ENCODE measurements at regions not wholly inside any gene's neighbourhood (a gene's known extent, or its start where the extent isn't known, plus 50 kb on each side); places are given as distances from the start of the nearest gene placed in this dataset.

GRCh38 chr11:70517203-70517602 lies 118.9 kb downstream of the CTTN start:
- Histone ChIP-seq H3K27me3 (no peaks in the 10 kb centered on the region), H3K4me2 (no peak overlapping the region), H3K9me2 (replicated peaks; ENCODE audit: insufficient read depth) (no peaks in the 10 kb centered on the region), H4K20me1 (ENCODE audit: insufficient read depth, poor library complexity, severe bottlenecking) (no peaks in the 10 kb centered on the region), H3K4me1 (ENCODE audit: insufficient read depth) (no peaks in the 10 kb centered on the region), H3K4me3 (no peak overlapping the region), H3K79me2 (no peaks in the 10 kb centered on the region), H3K36me3 (replicated peaks; ENCODE audit: insufficient read depth, low read depth) (no peaks in the 10 kb centered on the region), H2AFZ (no peak overlapping the region), H3K27ac (no peak overlapping the region), H3K9me3 (ENCODE audit: low read depth) (peaks cover 7% of the 10 kb centered on the region)
- WGBS (ENCODE audit: low lambda C conversion rate, missing lambda C conversion rate) = 91% methylated on average over 7 of the region's 7 CpGs
- DNase-seq (ENCODE audit: low spot score) = no peak
- TF ChIP-seq EZH2phosphoT487 (IDR thresholded peaks at IDR 0.05; ENCODE audit: low read depth, severe bottlenecking, unreplicated experiment) (no peak), EZH2 (IDR thresholded peaks at IDR 0.05; ENCODE audit: borderline replicate concordance) (no peak), CTCF (IDR thresholded peaks at IDR 0.05; ENCODE audit: poor library complexity) (no peak)

GRCh38 chr11:70517988-70518907 lies 119.9 kb downstream of the CTTN start:
- Histone ChIP-seq H3K4me1 (ENCODE audit: insufficient read depth) (no peaks in the 10 kb centered on the region), H3K4me2 (no peak overlapping the region), H3K9me2 (replicated peaks; ENCODE audit: insufficient read depth) (no peaks in the 10 kb centered on the region), H3K36me3 (replicated peaks; ENCODE audit: insufficient read depth, low read depth) (no peaks in the 10 kb centered on the region), H4K20me1 (ENCODE audit: insufficient read depth, poor library complexity, severe bottlenecking) (no peaks in the 10 kb centered on the region), H2AFZ (no peak overlapping the region), H3K4me3 (no peak overlapping the region), H3K27me3 (no peaks in the 10 kb centered on the region), H3K27ac (no peak overlapping the region), H3K9me3 (ENCODE audit: low read depth) (no peaks in the 10 kb centered on the region), H3K79me2 (no peaks in the 10 kb centered on the region)
- 88% methylated on average over 22 of the region's 22 CpGs for WGBS (ENCODE audit: low lambda C conversion rate, missing lambda C conversion rate)
- TF ChIP-seq CTCF (IDR thresholded peaks at IDR 0.05; ENCODE audit: poor library complexity) (no peak), EZH2phosphoT487 (IDR thresholded peaks at IDR 0.05; ENCODE audit: low read depth, severe bottlenecking, unreplicated experiment) (no peak), EZH2 (IDR thresholded peaks at IDR 0.05; ENCODE audit: borderline replicate concordance) (no peak)
- DNase-seq (ENCODE audit: low spot score) = no peak

GRCh38 chr11:70519117-70519516 lies 120.8 kb downstream of the CTTN start:
- Histone ChIP-seq H3K27ac (no peak overlapping the region), H4K20me1 (ENCODE audit: insufficient read depth, poor library complexity, severe bottlenecking) (no peaks in the 10 kb centered on the region)
- WGBS (ENCODE audit: low lambda C conversion rate, missing lambda C conversion rate) = 81% methylated on average over 8 of the region's 8 CpGs

More at GRCh38 chr11:70519117-70519516, 120.8 kb downstream of the CTTN start:
- Histone ChIP-seq H3K27me3 (no peaks in the 10 kb centered on the region), H3K4me1 (ENCODE audit: insufficient read depth) (no peaks in the 10 kb centered on the region), H2AFZ (no peak overlapping the region), H3K9me3 (ENCODE audit: low read depth) (no peaks in the 10 kb centered on the region), H3K9me2 (replicated peaks; ENCODE audit: insufficient read depth) (no peaks in the 10 kb centered on the region), H3K36me3 (replicated peaks; ENCODE audit: insufficient read depth, low read depth) (no peaks in the 10 kb centered on the region), H3K4me2 (no peak overlapping the region), H3K4me3 (no peak overlapping the region), H3K79me2 (no peaks in the 10 kb centered on the region)
- no peak for DNase-seq (ENCODE audit: low spot score)
- TF ChIP-seq EZH2phosphoT487 (IDR thresholded peaks at IDR 0.05; ENCODE audit: low read depth, severe bottlenecking, unreplicated experiment) (no peak), EZH2 (IDR thresholded peaks at IDR 0.05; ENCODE audit: borderline replicate concordance) (no peak), CTCF (IDR thresholded peaks at IDR 0.05; ENCODE audit: poor library complexity) (no peak)
